ENCODE measurements at regions not wholly inside any gene's neighbourhood (a gene's known extent, or its start where the extent isn't known, plus 50 kb on each side); places are given as distances from the start of the nearest gene placed in this dataset.

DNA sequence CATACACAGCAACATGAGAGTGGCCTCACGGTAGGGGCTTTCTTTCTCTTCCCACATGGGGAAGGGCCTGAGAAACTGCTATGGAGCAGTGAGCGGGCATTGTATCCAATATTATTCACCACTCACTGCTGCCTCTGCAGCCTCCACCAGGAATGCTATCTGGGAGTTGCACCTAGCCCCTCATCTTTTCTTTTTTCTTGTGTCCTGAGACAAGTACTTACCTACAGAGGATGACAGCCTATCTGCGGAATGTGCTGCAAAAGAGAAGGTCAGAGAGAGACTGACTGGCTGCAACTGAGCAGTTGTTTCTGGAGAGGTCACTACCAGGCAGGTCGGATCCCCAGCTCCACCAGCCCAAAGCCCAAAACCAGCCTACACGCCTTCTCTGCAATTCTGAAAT lies 52.1 kb upstream of the HTATIP2 start:
- WGBS, 2 donors: 81 to 89% methylated on average over 5 of the region's 5 CpGs
- TF ChIP-seq, protein P1, sequence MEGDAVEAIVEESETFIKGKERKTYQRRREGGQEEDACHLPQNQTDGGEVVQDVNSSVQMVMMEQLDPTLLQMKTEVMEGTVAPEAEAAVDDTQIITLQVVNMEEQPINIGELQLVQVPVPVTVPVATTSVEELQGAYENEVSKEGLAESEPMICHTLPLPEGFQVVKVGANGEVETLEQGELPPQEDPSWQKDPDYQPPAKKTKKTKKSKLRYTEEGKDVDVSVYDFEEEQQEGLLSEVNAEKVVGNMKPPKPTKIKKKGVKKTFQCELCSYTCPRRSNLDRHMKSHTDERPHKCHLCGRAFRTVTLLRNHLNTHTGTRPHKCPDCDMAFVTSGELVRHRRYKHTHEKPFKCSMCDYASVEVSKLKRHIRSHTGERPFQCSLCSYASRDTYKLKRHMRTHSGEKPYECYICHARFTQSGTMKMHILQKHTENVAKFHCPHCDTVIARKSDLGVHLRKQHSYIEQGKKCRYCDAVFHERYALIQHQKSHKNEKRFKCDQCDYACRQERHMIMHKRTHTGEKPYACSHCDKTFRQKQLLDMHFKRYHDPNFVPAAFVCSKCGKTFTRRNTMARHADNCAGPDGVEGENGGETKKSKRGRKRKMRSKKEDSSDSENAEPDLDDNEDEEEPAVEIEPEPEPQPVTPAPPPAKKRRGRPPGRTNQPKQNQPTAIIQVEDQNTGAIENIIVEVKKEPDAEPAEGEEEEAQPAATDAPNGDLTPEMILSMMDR (IDR thresholded peaks at IDR 0.05): no peak
- TF ChIP-seq POLR2A (IDR thresholded peaks at IDR 0.05): no peak
- H3K36me3 ChIP-seq (ENCODE audit: low read depth, missing control alignments): no peaks in the 10 kb centered on the region
- no peaks in the 10 kb centered on the region for H3K27me3 ChIP-seq
- H3K27ac ChIP-seq: no peak overlapping the region
- no peak overlapping the region for H3K4me3 ChIP-seq
- intact Hi-C loops (cut with DNase I; ENCODE audit: low total_unique reads): no loop called here
- no peak for DNase-seq
- H3K9me3 ChIP-seq: no peaks in the 10 kb centered on the region
- no peaks in the 10 kb centered on the region for H3K4me1 ChIP-seq

DNA sequence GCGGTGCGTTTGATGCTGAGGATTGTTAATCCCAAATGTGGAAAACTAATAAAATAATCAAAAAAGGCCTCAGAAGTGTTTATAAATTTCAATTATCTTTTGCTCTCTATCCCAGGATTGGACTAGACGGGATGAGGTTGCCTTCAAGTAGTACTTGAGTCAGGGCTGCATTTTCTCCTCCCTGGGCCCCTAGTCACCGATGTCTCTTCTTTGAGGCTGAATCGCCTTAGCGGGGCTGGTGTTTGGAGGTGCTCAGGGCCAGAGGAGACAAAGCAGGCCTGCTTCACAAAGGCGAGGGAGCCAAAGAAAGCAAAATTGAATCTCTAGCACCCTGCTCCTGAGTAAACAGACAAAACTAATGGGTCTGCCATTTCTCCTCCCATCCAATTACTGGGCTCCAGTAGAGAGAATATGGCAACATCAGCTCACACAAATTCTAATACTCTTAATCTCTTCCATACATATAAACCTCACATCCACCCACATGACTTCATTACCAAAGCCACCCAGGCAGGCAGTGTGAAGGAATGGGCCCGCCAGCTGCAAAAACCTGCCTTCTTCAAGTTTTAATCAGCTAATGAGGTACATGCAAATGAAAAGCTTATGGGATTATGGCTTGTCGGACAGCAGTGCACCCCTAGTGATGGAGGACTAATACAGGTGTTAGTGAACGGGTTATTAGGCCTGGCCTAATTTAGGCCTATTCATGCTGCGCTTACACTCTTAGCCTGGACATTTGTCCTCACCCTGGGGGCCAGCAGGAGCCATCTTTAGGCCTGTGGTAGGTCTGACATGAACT lies 52.7 kb upstream of the HTATIP2 start:
- Histone ChIP-seq H3K9me3 (no peaks in the 10 kb centered on the region), H3K27me3 (no peaks in the 10 kb centered on the region), H3K36me3 (ENCODE audit: low read depth, missing control alignments) (no peaks in the 10 kb centered on the region), H3K27ac (no peak overlapping the region), H3K4me1 (no peaks in the 10 kb centered on the region), H3K4me3 (no peak overlapping the region)
- 80 to 86% methylated on average over 11 of the region's 11 CpGs for WGBS, 2 donors
- intact Hi-C loops (cut with DNase I; ENCODE audit: low total_unique reads): no loop called here
- DNase-seq: no peak
- TF ChIP-seq, protein P1 (IDR thresholded peaks at IDR 0.05): no peak
- TF ChIP-seq POLR2A (IDR thresholded peaks at IDR 0.05): no peak

DNA sequence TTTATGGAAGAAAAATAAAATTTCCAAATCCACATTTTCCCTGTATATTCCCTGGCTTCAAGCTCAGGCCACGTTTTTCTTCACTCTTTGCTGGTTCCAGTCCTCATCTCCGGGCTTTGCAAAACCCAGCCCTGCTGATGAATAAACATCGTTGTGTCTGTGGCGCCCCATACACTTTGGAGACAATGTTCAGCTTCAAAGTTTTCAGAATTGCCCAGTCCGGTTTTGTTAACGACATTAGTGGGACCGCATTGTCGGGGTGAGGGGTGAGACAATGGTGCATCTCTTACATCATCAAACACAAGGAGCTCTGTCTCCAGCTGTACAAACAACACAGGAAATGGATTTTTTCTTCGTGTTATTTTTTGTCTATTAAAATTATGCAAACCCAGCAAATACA lies 53.4 kb upstream of the HTATIP2 start:
- Histone ChIP-seq H3K27ac (no peak overlapping the region), H3K27me3 (no peaks in the 10 kb centered on the region), H3K4me3 (no peak overlapping the region), H3K36me3 (ENCODE audit: low read depth, missing control alignments) (no peaks in the 10 kb centered on the region), H3K4me1 (no peaks in the 10 kb centered on the region), H3K9me3 (no peaks in the 10 kb centered on the region)
- TF ChIP-seq, protein P1 (IDR thresholded peaks at IDR 0.05): no peak
- TF ChIP-seq POLR2A (IDR thresholded peaks at IDR 0.05): no peak
- WGBS, 2 donors: 65 to 72% methylated on average over 9 of the region's 9 CpGs
- intact Hi-C loops (cut with DNase I; ENCODE audit: low total_unique reads): no loop called here
- no peak for DNase-seq

GRCh38 chr11:20309231-20310025 lies 54.1 kb upstream of the HTATIP2 start:
- H3K9me3 ChIP-seq: no peaks in the 10 kb centered on the region
- H3K36me3 ChIP-seq (ENCODE audit: low read depth, missing control alignments): no peaks in the 10 kb centered on the region
- H3K4me1 ChIP-seq: no peaks in the 10 kb centered on the region
- intact Hi-C loops (cut with DNase I; ENCODE audit: low total_unique reads): no loop called here
- no peaks in the 10 kb centered on the region for H3K27me3 ChIP-seq
- DNase-seq: no peak
- no peak overlapping the region for H3K4me3 ChIP-seq
- no peak overlapping the region for H3K27ac ChIP-seq
- 83 to 90% methylated on average over 5 of the region's 5 CpGs for WGBS, 2 donors
- TF ChIP-seq, protein P1 (IDR thresholded peaks at IDR 0.05): no peak
- no peak for TF ChIP-seq POLR2A (IDR thresholded peaks at IDR 0.05)
